ENCODE measurements at regions not wholly inside any gene's neighbourhood (a gene's known extent, or its start where the extent isn't known, plus 50 kb on each side); places are given as distances from the start of the nearest gene placed in this dataset.

- TF ChIP-seq IKZF1 (IDR thresholded peaks at IDR 0.05): 0 out of 2 replicates have a peak, but pooled peaks have one; percentile 56
- 0 out of 2 replicates have a peak, but pooled peaks have one; percentile 1 for TF ChIP-seq ATF7 (IDR thresholded peaks at IDR 0.05)
- TF ChIP-seq ATF7 (CRISPR knock-in tag; IDR thresholded peaks at IDR 0.05): no peak
- TF ChIP-seq FOXK2 (IDR thresholded peaks at IDR 0.05): 0 out of 2 replicates have a peak, but pooled peaks have one; percentile 33
- TF ChIP-seq ZNF704 (CRISPR knock-in tag; IDR thresholded peaks at IDR 0.05; ENCODE audit: borderline replicate concordance): no peak
- 0 out of 2 replicates have a peak, but pooled peaks have one; percentile 3 for TF ChIP-seq RAD51 (IDR thresholded peaks at IDR 0.05; ENCODE audit: borderline replicate concordance)
- 0 out of 2 replicates have a peak, but pooled peaks have one; percentile 37 for TF ChIP-seq TRIM22 (IDR thresholded peaks at IDR 0.05)
- TF ChIP-seq DMTF1 (CRISPR knock-in tag; IDR thresholded peaks at IDR 0.05): no peak
- peak; percentile 94 for TF ChIP-seq CREB1 (IDR thresholded peaks at IDR 0.05)
- no peak for TF ChIP-seq CREB1 (CRISPR knock-in tag; IDR thresholded peaks at IDR 0.05)
- POLR2A ChIA-PET: no interaction called here
- Histone ChIP-seq H3K27me3 (ENCODE audit: control insufficient read depth in 1 of 2, insufficient read depth in 2 of 2, low read length in 2 of 2) (peaks cover 0 to 1% of the 10 kb centered on the region in 2 experiments; a peak in 1 of 5 replicates), H3K9me3 (ENCODE audit: low read length) (no peaks in the 10 kb centered on the region), H3K4me3 (replicated peaks in 1 of 3; ENCODE audit: insufficient read depth in 1 of 3, low read depth in 2 of 3, low read length in 3 of 3) (no peak overlapping the region), H3K9ac (ENCODE audit: insufficient read depth, low read depth, low read length) (no peak overlapping the region), H3K4me1 (ENCODE audit: insufficient read depth, low read length) (no peaks in the 10 kb centered on the region), H2AFZ (ENCODE audit: low read length) (no peak overlapping the region), H3K36me3 (replicated peaks in 1 of 2; ENCODE audit: control insufficient read depth in 1 of 2, insufficient read depth in 2 of 2, low read length in 2 of 2) (no peaks in the 10 kb centered on the region), H3K4me2 (ENCODE audit: low read depth, low read length) (no peak overlapping the region), H3K27ac (ENCODE audit: extremely low read length, insufficient read depth, low read length) (no peak overlapping the region), H3K79me2 (ENCODE audit: insufficient read depth, low read length) (no peaks in the 10 kb centered on the region), H4K20me1 (ENCODE audit: insufficient read depth, low read length) (no peaks in the 10 kb centered on the region)
- CTCF ChIA-PET (ENCODE audit: low intra/inter-chr PET ratio, low total read pairs): no interaction called here
- 0% methylated on average over 1 of the region's 1 CpG for WGBS (ENCODE audit: low lambda C conversion rate)
- ATAC-seq (no peak), DNase-seq (ENCODE audit: low spot score) (no peak), FAIRE-seq (no peak)
- intact Hi-C loops (cut with micrococcal nuclease; ENCODE audit: unreplicated experiment) (no loop called here), in situ Hi-C loops (cut with HindIII; ENCODE audit: extremely low pct_ligation_motif_present, low pct_unique_long_range_greater_than_20kb) (no loop called here)
- BruUV-seq (replicated peaks): no TSS peak
Measured at GRCh38 chr12:108389544-108389943, 50.4 kb upstream of the CMKLR1 start.
